ENCODE measurements at regions not wholly inside any gene's neighbourhood (a gene's known extent, or its start where the extent isn't known, plus 50 kb on each side); places are given as distances from the start of the nearest gene placed in this dataset.

DNA sequence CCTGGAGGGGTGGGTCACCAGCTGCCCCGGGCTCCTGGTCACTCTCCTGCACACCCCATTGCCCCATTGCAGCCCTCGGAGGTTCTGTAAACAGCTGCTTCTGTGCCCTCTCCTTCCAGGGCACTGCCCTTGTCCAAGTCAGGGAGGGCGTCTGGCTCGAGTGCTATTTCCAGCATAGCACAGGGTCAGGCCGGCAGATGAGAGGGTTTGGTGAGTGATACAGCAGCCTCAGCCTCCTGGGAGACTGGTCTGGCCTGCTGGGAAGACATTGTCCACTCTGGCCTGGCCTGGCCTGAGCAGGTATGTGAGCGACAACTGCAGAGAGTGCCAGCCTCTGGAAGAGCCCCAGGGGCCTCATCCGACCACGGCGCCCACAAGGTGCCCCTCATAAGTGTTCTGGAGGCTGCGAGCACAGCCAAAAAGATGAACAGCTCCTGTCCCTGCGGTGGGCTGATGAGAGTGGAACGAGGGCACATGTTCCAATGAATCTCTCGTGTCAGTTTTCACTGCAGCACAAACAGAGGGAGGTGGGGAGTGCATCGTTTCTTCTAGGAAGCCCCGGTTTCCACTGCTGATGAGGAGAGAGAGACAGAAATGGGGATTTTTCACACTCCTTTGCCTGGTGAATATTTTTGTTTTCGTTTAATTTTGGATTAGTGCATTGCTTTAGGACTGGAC, 105.8 kb upstream of the SDK2 start (continued):
- TF ChIP-seq TGIF2 (CRISPR knock-in tag; IDR thresholded peaks at IDR 0.05) (no peak), ZNF343 (CRISPR knock-in tag; IDR thresholded peaks at IDR 0.05) (no peak), ARNTL (CRISPR knock-in tag; IDR thresholded peaks at IDR 0.05) (no peak), ZNF414 (CRISPR knock-in tag; IDR thresholded peaks at IDR 0.05) (no peak), THAP7 (CRISPR knock-in tag; IDR thresholded peaks at IDR 0.05) (no peak), HNRNPUL1 (IDR thresholded peaks at IDR 0.05; ENCODE audit: low read depth, low read length) (no peak)

- intact Hi-C loops (cut with micrococcal nuclease; ENCODE audit: unreplicated experiment) (no loop called here), in situ Hi-C loops (cut with HindIII; ENCODE audit: extremely low pct_ligation_motif_present, low pct_unique_long_range_greater_than_20kb) (no loop called here)
- ChIA-PET POLR2A (no interaction called here), CTCF (ENCODE audit: low intra/inter-chr PET ratio, low total read pairs) (no interaction called here)
- Histone ChIP-seq H3K27ac (ENCODE audit: extremely low read length, insufficient read depth, low read length) (no peak overlapping the region), H3K4me1 (ENCODE audit: insufficient read depth, low read length) (peaks cover 9% of the 10 kb centered on the region), H2AFZ (ENCODE audit: low read length) (no peak overlapping the region), H3K79me2 (ENCODE audit: insufficient read depth, low read length) (no peaks in the 10 kb centered on the region), H3K4me2 (ENCODE audit: low read depth, low read length) (no peak overlapping the region), H3K9ac (ENCODE audit: insufficient read depth, low read depth, low read length) (no peak overlapping the region), H3K36me3 (replicated peaks in 1 of 2; ENCODE audit: control insufficient read depth in 1 of 2, insufficient read depth in 2 of 2, low read length in 2 of 2) (no peaks in the 10 kb centered on the region), H3K9me3 (ENCODE audit: low read length) (no peaks in the 10 kb centered on the region), H3K27me3 (ENCODE audit: control insufficient read depth in 1 of 2, insufficient read depth in 2 of 2, low read length in 2 of 2) (peaks cover 4 to 30% of the 10 kb centered on the region in 2 experiments; a peak in 3 of 5 replicates), H3K4me3 (replicated peaks in 1 of 3; ENCODE audit: insufficient read depth in 1 of 3, low read depth in 2 of 3, low read length in 3 of 3) (no peak overlapping the region), H4K20me1 (ENCODE audit: insufficient read depth, low read length) (no peaks in the 10 kb centered on the region)
- BruUV-seq (replicated peaks) = no TSS peak
- DNase-seq (ENCODE audit: low spot score) (peak; percentile 47), ATAC-seq (peak; percentile 71), FAIRE-seq (peak; percentile 28)
- WGBS (ENCODE audit: low lambda C conversion rate) = 31% methylated on average over 5 of the region's 7 CpGs
- TF ChIP-seq, protein P1, sequence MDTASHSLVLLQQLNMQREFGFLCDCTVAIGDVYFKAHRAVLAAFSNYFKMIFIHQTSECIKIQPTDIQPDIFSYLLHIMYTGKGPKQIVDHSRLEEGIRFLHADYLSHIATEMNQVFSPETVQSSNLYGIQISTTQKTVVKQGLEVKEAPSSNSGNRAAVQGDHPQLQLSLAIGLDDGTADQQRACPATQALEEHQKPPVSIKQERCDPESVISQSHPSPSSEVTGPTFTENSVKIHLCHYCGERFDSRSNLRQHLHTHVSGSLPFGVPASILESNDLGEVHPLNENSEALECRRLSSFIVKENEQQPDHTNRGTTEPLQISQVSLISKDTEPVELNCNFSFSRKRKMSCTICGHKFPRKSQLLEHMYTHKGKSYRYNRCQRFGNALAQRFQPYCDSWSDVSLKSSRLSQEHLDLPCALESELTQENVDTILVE (CRISPR knock-in tag; IDR thresholded peaks at IDR 0.05) = no peak
- 0 out of 2 replicates have a peak, but pooled peaks have one; percentile 16 for TF ChIP-seq SALL1 (CRISPR knock-in tag; IDR thresholded peaks at IDR 0.05)
- no peak for TF ChIP-seq MIER3 (CRISPR knock-in tag; IDR thresholded peaks at IDR 0.05; ENCODE audit: borderline replicate concordance)
- TF ChIP-seq TCF12 (IDR thresholded peaks at IDR 0.05) = no peak
- no peak for TF ChIP-seq TCF12 (CRISPR knock-in tag; IDR thresholded peaks at IDR 0.05)
- no peak for TF ChIP-seq ZNF709 (CRISPR knock-in tag; IDR thresholded peaks at IDR 0.05)
- no peak for TF ChIP-seq ZKSCAN1 (IDR thresholded peaks at IDR 0.05; ENCODE audit: low read length)
- no peak for TF ChIP-seq ZBTB38 (CRISPR knock-in tag; IDR thresholded peaks at IDR 0.05)
- no peak for TF ChIP-seq TSC22D2 (CRISPR knock-in tag; IDR thresholded peaks at IDR 0.05; ENCODE audit: borderline replicate concordance)
- peak; percentile 14; the same call in 1 of the 2 replicates for TF ChIP-seq GATAD2A (CRISPR knock-in tag; IDR thresholded peaks at IDR 0.05)
- no peak for TF ChIP-seq AHDC1 (CRISPR knock-in tag; IDR thresholded peaks at IDR 0.05; ENCODE audit: borderline replicate concordance)
Measured at GRCh38 chr17:73750975-73751374, 106.7 kb upstream of the SDK2 start.

Measured in HepG2 (cell line).